SK-N-MC (cell line): ENCODE measurements at regions not wholly inside any gene's neighbourhood (a gene's known extent, or its start where the extent isn't known, plus 50 kb on each side); places are given as distances from the start of the nearest gene placed in this dataset.

ENCODE experiments used
- EZH2 ChIP-seq: fragments of 200-600 bp; sonication (generic); IDR thresholded peaks from one replicate; pipeline ENCODE4 v1.6.1; 2017; ENCODE audit warnings: antibody characterized with exemption
- POLR2AphosphoS5 ChIP-seq: IDR thresholded peaks from 2 replicates; pipeline ENCODE4 v1.6.1; 2012; ENCODE audit warnings: mild to moderate bottlenecking, low read depth, low read length, borderline replicate concordance

GRCh38 chrX:124737771-124738170 is 391.4 kb downstream of the SH2D1A start:
- TF ChIP-seq EZH2: no peak
- TF ChIP-seq POLR2AphosphoS5: no peak
